H1 (cell line): ENCODE measurements at regions not wholly inside any gene's neighbourhood (a gene's known extent, or its start where the extent isn't known, plus 50 kb on each side); places are given as distances from the start of the nearest gene placed in this dataset.

Source experiments
- CTCF ChIA-PET: fragments of 300-600 bp; sonication (Branson Sonifier 250); formaldehyde crosslinking; loops from one replicate; lab custom pipeline; 2021; ENCODE audit not compliant: partially characterized antibody; lab: Charles Lee
- POLR2A ChIA-PET: fragments of 300-600 bp; sonication (Branson Sonifier 250); formaldehyde crosslinking; loops from one replicate; lab custom pipeline; 2021; ENCODE audit warnings: inconsistent platforms; ENCODE audit not compliant: partially characterized antibody; lab: Charles Lee
- DNase-seq, 2 experiments: peaks; one replicate each; pipeline versions ENCODE4 v3.0.0 to v3.0.0-alpha.2; 2010 to 2022; ENCODE audit warnings: low spot score in 2 of 2, low read depth in 1 of 2, mixed read lengths in 1 of 2
- FAIRE-seq: peaks from 2 replicates; lab custom pipeline; 2011; peaks lifted over from hg19 to GRCh38; lab: Jason Lieb, UNC
- H2AFZ ChIP-seq: 2 replicates; pipeline ENCODE4 v1.8.1; 2012; ENCODE audit warnings: low read length, inconsistent platforms
- H2AK5ac ChIP-seq: 2 replicates; pipeline ENCODE4 v1.6.1; 2013; ENCODE audit warnings: low read depth, low read length
- H2BK120ac ChIP-seq: replicated peaks from 2 replicates; pipeline ENCODE3; 2013; ENCODE audit warnings: low read depth, low read length, inconsistent platforms
- H2BK12ac ChIP-seq: 2 replicates; pipeline ENCODE4 v1.6.1; 2013; ENCODE audit warnings: low read depth, low read length
- H2BK15ac ChIP-seq: 2 replicates; pipeline ENCODE4 v1.6.1; 2013; ENCODE audit warnings: low read length
- H2BK20ac ChIP-seq: 2 replicates; pipeline ENCODE4 v1.6.1; 2013; ENCODE audit warnings: low read length
- H2BK5ac ChIP-seq: 2 replicates; pipeline ENCODE4 v1.6.1; 2013; ENCODE audit warnings: low read depth, low read length
- H3K14ac ChIP-seq: 2 replicates; pipeline ENCODE4 v1.6.1; 2013; ENCODE audit warnings: inconsistent platforms; ENCODE audit not compliant: insufficient read length
- H3K18ac ChIP-seq: 2 replicates; pipeline ENCODE4 v1.6.1; 2013; ENCODE audit warnings: low read length; ENCODE audit errors: extremely low read depth
- H3K23ac ChIP-seq: 2 replicates; pipeline ENCODE4 v1.6.1; 2013; ENCODE audit warnings: inconsistent platforms; ENCODE audit not compliant: insufficient read length
- H3K23me2 ChIP-seq: 2 replicates; pipeline ENCODE4 v1.6.1; 2013; ENCODE audit warnings: low read depth, low read length
- H3K27ac ChIP-seq: 2 replicates; pipeline ENCODE4 v1.6.1; 2011; ENCODE audit warnings: low read depth, low read length, inconsistent platforms
- H3K27me3 ChIP-seq, 4 experiments: replicated peaks in 1 of 4; 1 replicate in 1 of 4; 2 replicates in 3 of 4; pipeline versions ENCODE4 v1.6.1 to v1.8.1; 2011 to 2013; ENCODE audit warnings: low read length in 3 of 4, mild to moderate bottlenecking in 3 of 4, inconsistent platforms in 2 of 4, mixed read lengths in 2 of 4, moderate library complexity in 1 of 4; ENCODE audit not compliant: control insufficient read depth in 3 of 4, insufficient read depth in 3 of 4; ENCODE audit errors: extremely low read depth in 1 of 4
- H3K36me3 ChIP-seq, 4 experiments: 2 replicates each; pipeline versions ENCODE4 v1.6.1 to v1.8.1; 2011 to 2013; ENCODE audit warnings: mild to moderate bottlenecking in 4 of 4, low read length in 3 of 4, moderate library complexity in 2 of 4, control low read depth in 1 of 4, inconsistent platforms in 1 of 4; ENCODE audit not compliant: insufficient read depth in 4 of 4, control insufficient read depth in 2 of 4
- H3K4ac ChIP-seq: replicated peaks from 2 replicates; pipeline ENCODE3; 2013; ENCODE audit warnings: low read length, low read depth, mixed read lengths, inconsistent platforms; ENCODE audit not compliant: insufficient read length
- H3K4me1 ChIP-seq, 4 experiments: replicated peaks in 1 of 4; 1 replicate in 1 of 4; 2 replicates in 3 of 4; pipeline versions ENCODE4 v1.6.1 to v1.8.1; 2011 to 2013; ENCODE audit warnings: low read length in 3 of 4, inconsistent platforms in 2 of 4, mixed read lengths in 1 of 4; ENCODE audit not compliant: insufficient read depth in 4 of 4, control insufficient read depth in 3 of 4
- H3K4me2 ChIP-seq, 2 experiments: 2 replicates each; pipeline versions ENCODE4 v1.6.1 to v1.8.1; 2011 to 2013; ENCODE audit warnings: low read depth in 2 of 2, low read length in 2 of 2, control low read depth in 1 of 2, inconsistent platforms in 1 of 2, mild to moderate bottlenecking in 1 of 2; ENCODE audit not compliant: insufficient read depth in 1 of 2
- H3K4me3 ChIP-seq, 4 experiments: fragments of 200-600, 300-600 bp in 1 of 4; sonication (generic), shearing (Covaris generic), sonication (Bioruptor Twin) in 1 of 4; 2 replicates each; pipeline versions ENCODE4 v1.5.1 to v1.8.1; 2011 to 2016; ENCODE audit warnings: low read length in 4 of 4, low read depth in 3 of 4, control low read depth in 2 of 4, inconsistent platforms in 2 of 4, mild to moderate bottlenecking in 2 of 4, mixed read lengths in 1 of 4, moderate library complexity in 1 of 4; ENCODE audit not compliant: insufficient read depth in 2 of 4; ENCODE audit errors: extremely low read depth in 1 of 4
- H3K56ac ChIP-seq: replicated peaks from 2 replicates; pipeline ENCODE3; 2013; ENCODE audit warnings: low read depth, mild to moderate bottlenecking, mixed read lengths, low read length, inconsistent platforms; ENCODE audit not compliant: insufficient read length
- H3K79me1 ChIP-seq: 2 replicates; pipeline ENCODE4 v1.6.1; 2013; ENCODE audit warnings: low read depth, low read length, control low read depth
- H3K79me2 ChIP-seq, 2 experiments: 2 replicates each; pipeline versions ENCODE4 v1.6.1 to v1.8.1; 2012 to 2013; ENCODE audit warnings: low read length in 2 of 2, mild to moderate bottlenecking in 2 of 2, inconsistent platforms in 1 of 2; ENCODE audit not compliant: insufficient read depth in 2 of 2, control insufficient read depth in 1 of 2
- H3K9ac ChIP-seq, 4 experiments: replicated peaks in 1 of 4; 1 replicate in 1 of 4; 2 replicates in 3 of 4; pipeline versions ENCODE4 v1.6.1 to v1.8.1; 2011 to 2013; ENCODE audit warnings: low read depth in 3 of 4, low read length in 3 of 4, control low read depth in 2 of 4, mild to moderate bottlenecking in 2 of 4, moderate library complexity in 2 of 4, inconsistent platforms in 1 of 4; ENCODE audit errors: extremely low read depth in 1 of 4
- H3K9me3 ChIP-seq, 2 experiments: 2 replicates each; pipeline versions ENCODE4 v1.6.1 to v1.8.1; 2012 to 2013; ENCODE audit warnings: mild to moderate bottlenecking in 2 of 2, moderate library complexity in 2 of 2, control low read depth in 1 of 2, inconsistent platforms in 1 of 2, low read depth in 1 of 2, low read length in 1 of 2, mixed read lengths in 1 of 2; ENCODE audit not compliant: insufficient read depth in 2 of 2
- H4K20me1 ChIP-seq, 2 experiments: replicated peaks in 1 of 2; 2 replicates each; pipeline versions ENCODE3 to v1.8.1; 2011 to 2013; ENCODE audit warnings: inconsistent platforms in 2 of 2, low read length in 2 of 2, mild to moderate bottlenecking in 1 of 2; ENCODE audit not compliant: insufficient read depth in 2 of 2, control insufficient read depth in 1 of 2
- H4K5ac ChIP-seq: 2 replicates; pipeline ENCODE4 v1.6.1; 2013; ENCODE audit warnings: low read length, low read depth, mixed read lengths, inconsistent platforms; ENCODE audit not compliant: insufficient read length
- H4K8ac ChIP-seq: 2 replicates; pipeline ENCODE4 v1.8.0; 2013; ENCODE audit warnings: mild to moderate bottlenecking, moderate library complexity, low read length, inconsistent platforms; ENCODE audit not compliant: insufficient read depth; ENCODE audit errors: extremely low read depth
- H4K91ac ChIP-seq: replicated peaks from 2 replicates; pipeline ENCODE3; 2013; ENCODE audit warnings: low read length, mixed read lengths, inconsistent platforms; ENCODE audit not compliant: insufficient read length
- CHD2 ChIP-seq: IDR thresholded peaks from 2 replicates; pipeline ENCODE4 v1.6.1; 2012; ENCODE audit warnings: low read length, improper control_type of control experiment
- EZH2 ChIP-seq: fragments of 200-600 bp; sonication (generic); IDR thresholded peaks from 2 replicates; pipeline ENCODE4 v1.7.1; 2012; ENCODE audit warnings: low read depth, mild to moderate bottlenecking, moderate library complexity, low read length, inconsistent platforms; ENCODE audit not compliant: severe bottlenecking
- GTF2F1 ChIP-seq: IDR thresholded peaks from 2 replicates; pipeline ENCODE4 v1.6.1; 2012; ENCODE audit warnings: low read depth, low read length, improper control_type of control experiment, borderline replicate concordance
- NRF1 ChIP-seq: IDR thresholded peaks from 2 replicates; pipeline ENCODE4 v1.6.1; 2011; ENCODE audit warnings: mild to moderate bottlenecking, low read depth, low read length, improper control_type of control experiment
- POLR2A ChIP-seq, 2 experiments: IDR thresholded peaks; 1 replicate in 1 of 2; 2 replicates in 1 of 2; pipeline ENCODE4 v1.6.1; 2011; ENCODE audit warnings: low read depth in 2 of 2, low read length in 2 of 2, mild to moderate bottlenecking in 2 of 2; ENCODE audit errors: control extremely low read depth in 1 of 2
- POU5F1 ChIP-seq: IDR thresholded peaks from 2 replicates; pipeline ENCODE4 v1.6.1; 2011; ENCODE audit warnings: low read depth, mild to moderate bottlenecking, low read length, moderate library complexity
- RFX5 ChIP-seq: IDR thresholded peaks from 2 replicates; pipeline ENCODE4 v1.6.1; 2011; ENCODE audit warnings: low read depth, low read length, improper control_type of control experiment, borderline replicate concordance
- SP2 ChIP-seq: IDR thresholded peaks from 2 replicates; pipeline ENCODE4 v1.6.1; 2012; ENCODE audit warnings: mild to moderate bottlenecking, low read length, inconsistent platforms
- TCF12 ChIP-seq: IDR thresholded peaks from 2 replicates; pipeline ENCODE4 v1.6.1; 2011; ENCODE audit warnings: low read depth, mild to moderate bottlenecking, low read length
- TEAD4 ChIP-seq: IDR thresholded peaks from 2 replicates; pipeline ENCODE4 v1.6.1; 2012; ENCODE audit warnings: low read depth, low read length, inconsistent platforms, mixed read lengths
- WGBS, 2 experiments: shearing (Covaris generic) in 1 of 2; methylation state at CpG; one replicate each; pipeline versions ENCODE4 v1.1.6 to v1.1.7; 2013 to 2015; ENCODE audit warnings: low lambda C conversion rate in 2 of 2, mixed read lengths in 2 of 2, inconsistent platforms in 1 of 2, low coverage in 1 of 2, missing lambda C conversion rate in 1 of 2; ENCODE audit not compliant: insufficient replicate concordance in 2 of 2, insufficient coverage in 1 of 2, insufficient read length in 1 of 2; ENCODE audit errors: extremely low coverage in 1 of 2, missing lambda C conversion rate in 1 of 2; 5-methylcytosine and 5-hydroxymethylcytosine counted together
- TF ChIP-seq, protein P1 (sequence below), 3 experiments: IDR thresholded peaks; 1 replicate in 2 of 3; 2 replicates in 1 of 3; pipeline versions ENCODE4 v1.5.1 to v1.6.1; 2011; ENCODE audit warnings: low read length in 3 of 3, mild to moderate bottlenecking in 3 of 3, inconsistent platforms in 2 of 3, low read depth in 1 of 3, moderate library complexity in 1 of 3; ENCODE audit not compliant: insufficient read depth in 1 of 3; ENCODE audit errors: control extremely low read depth in 1 of 3

DNA sequence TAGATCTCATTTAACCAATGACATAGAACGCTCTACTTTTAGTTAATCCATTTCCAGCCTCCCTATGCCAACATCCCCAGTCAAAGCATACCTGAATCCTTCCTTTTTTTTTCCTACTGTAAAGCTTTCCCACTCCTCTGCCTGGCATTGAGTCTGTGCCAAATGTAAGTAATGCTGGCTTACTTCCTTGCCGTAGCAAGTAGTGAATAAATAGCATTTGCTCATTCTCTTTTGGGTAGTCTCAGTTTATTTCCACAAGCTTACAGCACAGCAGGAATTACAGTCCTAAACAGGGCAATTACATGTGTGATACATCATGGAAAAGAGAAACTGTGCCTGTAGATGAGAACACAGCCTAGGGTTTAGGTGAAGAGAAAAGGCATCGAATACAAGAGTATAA lies 352.6 kb upstream of the NEGR1 start:
- Histone ChIP-seq H3K79me2 (no peaks in the 10 kb centered on the region), H3K23me2 (no peaks in the 10 kb centered on the region), H3K9ac (no peak overlapping the region), H3K79me1 (no peaks in the 10 kb centered on the region), H4K91ac (no peak overlapping the region), H2BK5ac (no peak overlapping the region), H3K36me3 (no peaks in the 10 kb centered on the region), H3K9me3 (no peaks in the 10 kb centered on the region), H3K4me1 (peaks cover 0 to 5% (median 1%) of the 10 kb centered on the region in 4 experiments; a peak in 3 of 7 replicates), H3K23ac (no peak overlapping the region), H4K5ac (no peak overlapping the region), H3K4ac (no peak overlapping the region), H4K8ac (no peak overlapping the region), H4K20me1 (no peaks in the 10 kb centered on the region), H3K27ac (no peak overlapping the region), H3K27me3 (no peaks in the 10 kb centered on the region), H3K4me2 (no peak overlapping the region), H2BK120ac (no peak overlapping the region), H2BK20ac (no peak overlapping the region), H3K14ac (no peak overlapping the region), H3K18ac (no peak overlapping the region), H2BK15ac (no peak overlapping the region), H2AK5ac (no peak overlapping the region), H3K4me3 (no peak overlapping the region), H2AFZ (no peak overlapping the region), H2BK12ac (no peak overlapping the region), H3K56ac (no peak overlapping the region)
- CTCF ChIA-PET: interaction anchor here (1.0 to 1.2 kb wide), 2 partner anchors 11 to 12 kb away, joined by 3 to 5 read pairs; no protein-coding TSS in a partner anchor
- FAIRE-seq: no peak
- DNase-seq: no peak
- WGBS, 2 experiments: 92% methylated on average over 3 of the region's 3 CpGs; no CpG with 5 or more reads in 1 of the 2 experiments
- POLR2A ChIA-PET: no interaction called here
- TF ChIP-seq TEAD4 (no peak), RFX5 (no peak), TCF12 (no peak), POU5F1 (no peak), GTF2F1 (no peak), NRF1 (no peak), POLR2A (IDR thresholded peaks at IDR 0.05; ENCODE audit: control extremely low read depth in 1 of 2, low read depth in 2 of 2, low read length in 2 of 2) (no peak), CHD2 (no peak), EZH2 (no peak), SP2 (no peak)
- TF ChIP-seq, protein P1, sequence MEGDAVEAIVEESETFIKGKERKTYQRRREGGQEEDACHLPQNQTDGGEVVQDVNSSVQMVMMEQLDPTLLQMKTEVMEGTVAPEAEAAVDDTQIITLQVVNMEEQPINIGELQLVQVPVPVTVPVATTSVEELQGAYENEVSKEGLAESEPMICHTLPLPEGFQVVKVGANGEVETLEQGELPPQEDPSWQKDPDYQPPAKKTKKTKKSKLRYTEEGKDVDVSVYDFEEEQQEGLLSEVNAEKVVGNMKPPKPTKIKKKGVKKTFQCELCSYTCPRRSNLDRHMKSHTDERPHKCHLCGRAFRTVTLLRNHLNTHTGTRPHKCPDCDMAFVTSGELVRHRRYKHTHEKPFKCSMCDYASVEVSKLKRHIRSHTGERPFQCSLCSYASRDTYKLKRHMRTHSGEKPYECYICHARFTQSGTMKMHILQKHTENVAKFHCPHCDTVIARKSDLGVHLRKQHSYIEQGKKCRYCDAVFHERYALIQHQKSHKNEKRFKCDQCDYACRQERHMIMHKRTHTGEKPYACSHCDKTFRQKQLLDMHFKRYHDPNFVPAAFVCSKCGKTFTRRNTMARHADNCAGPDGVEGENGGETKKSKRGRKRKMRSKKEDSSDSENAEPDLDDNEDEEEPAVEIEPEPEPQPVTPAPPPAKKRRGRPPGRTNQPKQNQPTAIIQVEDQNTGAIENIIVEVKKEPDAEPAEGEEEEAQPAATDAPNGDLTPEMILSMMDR (IDR thresholded peaks at IDR 0.05; ENCODE audit: control extremely low read depth in 1 of 3, insufficient read depth in 1 of 3, low read depth in 1 of 3, low read length in 3 of 3): no peak
